Stimulated activated CD8-positive, alpha-beta memory T cell treated with anti-CD3 and anti-CD28 coated beads, Interleukin-2, amount 100 ng/mL, for 1 hour (primary cell): ENCODE measurements at regions not wholly inside any gene's neighbourhood (a gene's known extent, or its start where the extent isn't known, plus 50 kb on each side); places are given as distances from the start of the nearest gene placed in this dataset.
"Not testable (repeated sequence)": the region's sequence is repeated elsewhere in the genome, so short reads cannot be mapped to it uniquely, and the experiment has no call there.

Source experiments
- DNase-seq, 2 donors: peaks; one replicate each; pipeline ENCODE4 v3.0.0-alpha.2; 2020; ENCODE audit warnings: low read depth in 2 of 2

- no peak for DNase-seq
Measured at GRCh38 chr12:131413471-131413870, 297.4 kb upstream of the SFSWAP start.

GRCh38 chr12:131414155-131414922, 296.6 kb upstream of the SFSWAP start:
- DNase-seq: not testable (repeated sequence)

- no peak for DNase-seq
Measured at GRCh38 chr12:131415781-131416180, 295.1 kb upstream of the SFSWAP start.

GRCh38 chr12:131418121-131418520, 292.8 kb upstream of the SFSWAP start:
- DNase-seq: no peak

- no peak for DNase-seq
Measured at GRCh38 chr12:131418884-131419283, 292.0 kb upstream of the SFSWAP start.

- DNase-seq: no peak
Measured at GRCh38 chr12:131420867-131421447, 289.9 kb upstream of the SFSWAP start.

GRCh38 chr12:131421509-131422186, 289.2 kb upstream of the SFSWAP start:
- no peak for DNase-seq

GRCh38 chr12:131422187-131422520, 288.7 kb upstream of the SFSWAP start:
- DNase-seq: no peak

GRCh38 chr12:131422744-131423143, 288.1 kb upstream of the SFSWAP start:
- DNase-seq: no peak

GRCh38 chr12:131424270-131424669, 286.6 kb upstream of the SFSWAP start:
- no peak for DNase-seq

- no peak for DNase-seq
Measured at GRCh38 chr12:131425112-131426075, 285.5 kb upstream of the SFSWAP start.

- DNase-seq: no peak
Measured at GRCh38 chr12:131428091-131428685, 282.7 kb upstream of the SFSWAP start.

- DNase-seq: not testable (repeated sequence)
Measured at GRCh38 chr12:131429221-131429620, 281.7 kb upstream of the SFSWAP start.

GRCh38 chr12:131429697-131430096, 281.2 kb upstream of the SFSWAP start:
- not testable (repeated sequence) for DNase-seq

- DNase-seq: no peak
Measured at GRCh38 chr12:131430158-131430742, 280.6 kb upstream of the SFSWAP start.

GRCh38 chr12:131431126-131431655, 279.7 kb upstream of the SFSWAP start:
- not testable (repeated sequence) for DNase-seq

GRCh38 chr12:131432532-131433260, 278.2 kb upstream of the SFSWAP start:
- DNase-seq: no peak

GRCh38 chr12:131434208-131435125, 276.4 kb upstream of the SFSWAP start:
- no peak for DNase-seq
